CD4-positive, alpha-beta T cell treated with Interleukin-2 at 100 ng/mL for 4 hours (primary cell): ENCODE measurements at regions not wholly inside any gene's neighbourhood (a gene's known extent, or its start where the extent isn't known, plus 50 kb on each side); places are given as distances from the start of the nearest gene placed in this dataset.

ENCODE experiments used
- DNase-seq: peaks from one replicate; pipeline ENCODE4 v3.0.0-alpha.2; 2020; ENCODE audit warnings: low spot score

DNA sequence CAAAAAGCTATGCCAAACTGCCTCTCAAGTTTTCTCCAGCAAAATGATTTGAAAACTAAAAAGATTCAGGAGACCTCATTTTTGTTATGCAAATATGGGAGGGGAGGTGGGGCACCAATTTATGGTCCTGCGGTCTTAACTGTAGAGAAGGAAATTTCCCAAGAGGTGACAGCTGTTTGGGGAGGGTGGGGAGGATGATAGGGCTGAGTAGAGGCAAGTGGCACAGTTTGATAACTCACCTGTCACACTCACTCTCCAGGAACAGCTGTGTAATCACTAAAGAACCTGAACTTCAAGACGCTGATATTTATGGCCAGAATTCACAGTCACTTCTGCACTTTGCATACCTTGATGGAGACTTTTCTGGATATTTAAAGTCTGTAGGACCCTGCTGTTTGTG is 232.9 kb upstream of the STARD13 start:
- DNase-seq = no peak

DNA sequence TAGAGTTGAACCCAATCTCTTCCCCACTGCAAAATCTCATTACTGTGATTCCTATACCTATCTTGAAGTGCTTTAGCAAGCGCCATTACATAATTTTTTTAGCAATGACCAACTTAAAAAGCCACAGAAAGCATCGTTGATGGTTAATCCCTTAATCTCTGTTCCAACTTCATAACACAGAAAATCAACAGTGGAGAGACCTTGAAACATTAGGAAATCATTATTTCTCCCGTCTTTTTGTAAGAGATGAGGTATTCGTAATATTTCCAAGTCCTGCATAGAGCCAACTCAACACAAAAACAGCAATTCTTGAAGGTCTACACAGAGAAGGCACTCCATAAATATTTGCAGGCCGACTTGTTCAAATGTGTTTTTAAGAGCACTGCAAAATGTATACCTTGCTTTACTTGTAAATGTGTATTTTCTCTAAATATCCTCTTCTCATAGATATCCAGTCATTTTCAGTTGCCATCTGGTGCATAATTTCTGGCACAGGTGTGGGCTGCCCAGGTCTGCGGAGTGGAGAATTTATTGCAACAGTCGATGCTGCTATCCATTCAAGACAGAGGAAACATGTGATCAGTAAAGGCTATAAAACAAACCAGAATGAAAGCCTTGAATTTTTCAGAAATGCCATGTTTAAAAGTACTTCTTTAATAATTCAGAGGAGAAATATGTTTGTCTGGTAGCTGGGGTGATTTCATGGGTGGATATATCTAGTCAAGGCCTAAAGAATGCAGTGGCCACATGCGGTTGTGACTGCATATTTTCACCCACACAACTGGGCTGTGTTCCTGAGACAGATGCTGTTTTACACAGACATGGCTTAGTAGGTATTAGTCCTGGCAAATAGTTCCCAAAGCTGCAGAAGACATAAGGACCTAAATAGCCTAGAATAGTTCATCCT is 234.3 kb upstream of the STARD13 start:
- no peak for DNase-seq

GRCh38 chr13:33520468-33520839 is 234.9 kb upstream of the STARD13 start:
- DNase-seq = no peak

DNA sequence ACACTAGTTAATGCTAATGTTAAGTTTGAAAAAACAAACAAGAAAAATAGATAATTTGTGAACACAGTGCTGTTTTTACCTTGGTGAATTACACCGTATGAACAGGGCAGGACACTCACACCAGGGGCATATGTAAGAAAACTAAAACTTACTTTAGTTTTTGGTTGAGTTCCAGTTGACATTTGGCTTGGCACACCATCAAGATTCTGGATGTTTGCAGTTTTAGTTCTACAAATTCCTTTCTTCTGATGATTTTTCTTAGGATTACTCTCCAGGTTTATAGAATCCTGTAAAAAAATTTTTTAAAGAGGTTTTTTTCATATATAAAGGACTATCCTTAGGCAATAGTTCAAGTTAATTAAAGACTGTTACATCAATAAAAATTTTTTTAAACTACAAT is 238.5 kb upstream of the STARD13 start:
- DNase-seq = no peak

- DNase-seq = no peak
These were observed 240.2 kb upstream of the STARD13 start for GRCh38 chr13:33525763-33526162.

DNA sequence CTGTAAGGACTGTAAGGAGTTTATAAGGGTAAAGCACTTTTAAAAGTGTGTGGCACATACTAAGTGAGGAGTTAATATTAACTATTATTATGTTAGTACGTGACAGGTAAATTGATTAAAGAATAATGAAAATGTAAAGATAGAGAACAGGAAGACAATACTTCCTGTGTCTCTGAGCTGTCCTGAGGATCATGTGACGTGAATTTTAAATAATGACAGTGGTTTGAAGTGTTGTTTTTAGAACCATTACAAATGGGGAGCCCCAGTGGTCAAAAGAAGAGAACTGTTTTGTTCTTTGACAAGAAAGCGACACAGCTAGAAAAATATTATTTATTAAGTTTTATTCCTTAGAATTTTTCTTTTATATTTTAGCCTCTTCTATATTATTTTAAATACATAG is 241.2 kb upstream of the STARD13 start:
- no peak for DNase-seq

DNA sequence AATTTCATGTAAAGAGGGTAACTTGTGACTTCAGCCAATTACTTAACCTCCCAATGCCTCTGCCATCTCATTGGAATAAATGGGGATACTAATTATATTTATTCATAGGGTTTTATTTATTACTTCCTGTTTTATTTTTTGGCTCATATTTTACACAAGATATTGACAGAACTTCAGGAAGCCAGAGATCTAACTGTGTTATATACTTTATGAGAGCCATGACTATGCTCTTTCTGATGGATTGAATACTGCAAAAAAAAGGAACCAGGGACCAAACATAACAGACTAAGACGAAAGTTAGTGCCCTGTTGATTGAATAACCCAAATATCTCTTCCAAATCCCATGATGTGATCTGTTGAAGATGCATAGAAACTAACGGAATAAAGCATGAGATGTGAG is 243.3 kb upstream of the STARD13 start:
- DNase-seq = no peak

DNA sequence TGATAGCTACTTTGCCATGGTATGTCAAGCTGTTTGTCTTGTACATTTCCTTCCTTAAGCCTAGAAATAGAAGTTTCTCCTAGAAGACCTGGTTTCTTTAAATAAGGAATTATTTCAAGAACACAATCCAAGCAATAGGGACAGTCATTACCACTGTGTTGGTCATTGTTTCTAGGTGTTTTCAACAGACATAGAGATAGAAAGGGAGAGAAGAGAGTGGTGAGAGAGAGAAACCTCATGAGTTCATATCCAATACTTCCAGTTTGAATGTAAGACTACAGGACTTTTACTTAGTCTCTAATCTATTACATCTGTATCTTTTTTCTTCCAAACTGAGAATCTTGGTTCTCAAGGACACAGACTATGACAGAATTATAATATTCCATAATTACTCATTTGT is 245.9 kb upstream of the STARD13 start:
- no peak for DNase-seq

DNA sequence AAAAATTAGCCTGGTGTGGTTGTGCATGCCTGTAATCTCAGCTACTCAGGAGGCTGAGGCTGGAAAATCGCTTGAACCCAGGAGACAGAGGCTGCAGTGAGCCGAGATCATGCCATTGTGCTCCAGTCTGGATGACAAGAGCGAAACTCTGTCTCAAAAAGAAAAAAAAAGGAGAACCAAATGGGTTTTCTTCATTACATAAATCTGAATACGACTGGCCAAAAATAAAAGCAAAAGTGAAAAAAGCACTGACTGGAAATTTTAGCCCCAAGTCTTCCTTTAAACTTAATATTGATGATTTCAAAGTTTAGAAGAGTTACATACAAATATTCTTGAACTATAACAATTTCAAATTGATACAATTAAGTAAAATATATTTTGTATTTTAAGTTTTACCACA is 249.5 kb upstream of the STARD13 start:
- DNase-seq = no peak

- DNase-seq = no peak
These were observed 251.0 kb upstream of the STARD13 start for GRCh38 chr13:33536601-33537000.

DNA sequence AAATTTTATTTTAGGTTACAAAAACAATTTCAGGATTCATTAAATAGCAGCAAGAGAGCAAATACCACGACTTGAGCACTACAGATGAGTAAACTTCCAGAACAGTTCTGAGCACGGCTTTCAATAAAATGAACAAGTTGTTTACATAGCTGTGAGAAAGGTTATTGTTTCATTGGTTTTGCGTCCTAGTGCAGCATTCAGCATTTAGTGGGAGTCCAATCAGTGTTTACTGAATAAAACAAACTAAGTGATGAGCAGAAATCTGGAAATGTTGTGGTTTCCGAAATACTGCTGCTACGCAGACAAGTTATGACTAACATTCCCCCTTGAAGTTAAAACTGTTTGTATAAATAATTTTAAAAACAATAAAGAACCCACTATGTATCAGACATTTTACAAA is 251.5 kb upstream of the STARD13 start:
- DNase-seq = peak; percentile 5

GRCh38 chr13:33537676-33538075 is 252.1 kb upstream of the STARD13 start:
- DNase-seq = no peak

GRCh38 chr13:33541456-33541855 is 255.9 kb upstream of the STARD13 start:
- no peak for DNase-seq

- no peak for DNase-seq
These were observed 256.4 kb upstream of the STARD13 start for GRCh38 chr13:33541962-33542308.

DNA sequence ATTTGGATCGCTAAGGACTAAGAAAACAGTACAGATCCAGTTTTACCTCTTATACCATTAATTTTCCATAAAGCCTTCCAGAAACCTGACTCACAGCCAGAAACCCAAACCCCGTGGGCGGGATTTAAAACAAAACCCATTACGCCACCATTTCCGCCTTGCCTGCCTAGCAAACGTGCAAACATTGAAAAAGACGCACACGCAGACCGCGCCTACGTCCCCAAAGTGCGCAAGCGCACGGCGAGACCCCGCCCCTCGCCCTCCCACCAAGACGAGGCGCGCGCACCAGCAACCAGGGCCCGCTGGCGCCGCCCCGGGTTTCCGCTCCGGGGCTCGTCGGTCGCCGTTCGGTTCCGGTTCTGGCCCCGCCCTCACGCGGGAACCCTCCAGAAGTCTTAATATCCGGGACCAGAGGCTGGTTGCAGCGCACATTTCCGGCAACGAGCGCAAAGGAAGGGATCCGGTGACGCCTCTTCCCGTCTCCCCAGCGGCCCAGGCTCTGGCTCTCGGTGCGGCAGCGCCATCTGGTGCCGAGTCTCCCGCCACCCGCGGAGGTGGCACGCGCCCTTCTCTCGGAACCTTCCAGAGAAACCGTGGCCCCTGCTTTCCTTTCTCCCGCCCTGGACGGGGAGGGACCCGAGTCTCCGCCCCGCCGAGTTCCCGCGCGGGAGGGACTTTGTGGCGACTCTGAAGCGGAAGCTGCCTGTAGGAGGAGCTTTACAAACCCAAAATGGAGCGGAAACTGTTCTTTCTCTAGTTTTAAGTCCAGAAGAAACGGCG is 256.9 kb upstream of the STARD13 start:
- DNase-seq = peak; percentile 98

DNA sequence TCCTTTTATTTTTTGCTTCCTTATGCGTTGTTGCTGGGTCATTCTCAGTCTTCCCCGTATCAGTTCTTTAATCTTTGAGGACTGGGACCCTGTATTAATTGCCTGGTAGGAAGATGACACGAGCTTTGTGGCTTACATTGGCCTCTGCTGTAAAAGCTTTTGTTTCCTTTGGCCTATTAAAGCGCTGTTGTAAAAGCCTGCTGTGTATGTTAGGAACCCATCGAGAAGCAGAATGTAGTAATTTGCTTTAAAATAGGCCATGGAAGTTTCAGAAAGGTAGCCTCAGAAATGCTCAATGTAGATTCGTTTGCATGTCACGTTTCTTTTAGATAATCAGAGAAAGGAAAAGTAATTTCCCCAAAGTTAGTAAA is 257.5 kb upstream of the STARD13 start:
- no peak for DNase-seq

DNA sequence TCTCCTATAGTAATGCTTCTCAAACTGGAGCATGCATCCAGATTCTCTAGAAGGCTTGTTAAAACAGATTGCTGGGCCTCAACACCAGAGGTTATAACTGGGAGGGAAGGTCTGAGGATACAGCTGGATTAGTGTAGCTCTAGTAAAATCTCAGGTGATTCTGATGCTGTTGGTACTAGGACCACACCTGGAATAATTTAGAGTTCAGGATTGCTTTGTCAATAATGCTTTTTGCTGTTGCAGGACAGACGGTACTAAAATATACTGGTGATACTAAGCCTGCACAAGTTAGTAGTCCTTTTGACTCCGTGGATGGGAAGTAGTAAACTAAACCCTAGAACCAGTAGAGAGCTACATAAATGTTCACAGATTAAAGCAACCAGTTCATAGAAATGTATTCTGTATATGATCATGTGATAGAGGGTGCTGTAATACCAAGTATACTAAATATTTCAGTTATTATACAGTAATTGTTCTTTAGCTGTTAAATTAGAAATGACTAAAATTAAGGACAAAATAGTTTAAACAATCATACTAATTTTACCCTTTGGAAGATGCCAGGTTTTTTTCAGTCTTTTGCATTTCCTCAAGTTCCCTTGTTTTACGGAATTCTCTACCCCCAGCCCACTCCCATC is 258.2 kb upstream of the STARD13 start:
- DNase-seq = no peak

GRCh38 chr13:33544308-33544707 is 258.8 kb upstream of the STARD13 start:
- no peak for DNase-seq

GRCh38 chr13:33545492-33545891 is 259.9 kb upstream of the STARD13 start:
- no peak for DNase-seq

GRCh38 chr13:33547035-33547434 is 261.5 kb upstream of the STARD13 start:
- DNase-seq = no peak

DNA sequence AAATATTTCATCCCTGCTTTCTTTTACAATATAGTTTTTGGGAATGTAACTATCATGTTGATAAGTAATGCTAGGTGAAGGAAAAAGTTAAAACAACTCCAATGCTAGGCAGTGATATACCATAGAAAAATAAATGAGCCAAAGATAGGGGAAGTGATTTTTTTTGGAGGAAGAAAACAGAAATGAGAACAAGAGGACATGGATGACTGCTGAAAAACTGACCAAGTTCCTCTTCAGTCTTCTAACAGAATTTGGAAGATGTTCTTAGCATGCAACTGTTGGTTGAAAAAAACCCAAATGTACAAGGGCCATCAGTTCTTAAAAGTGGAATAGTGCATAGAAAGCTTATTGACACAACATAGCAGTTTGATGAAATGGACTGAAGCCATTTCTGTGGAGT is 262.5 kb upstream of the STARD13 start:
- no peak for DNase-seq

GRCh38 chr13:33550276-33550675 is 264.7 kb upstream of the STARD13 start:
- no peak for DNase-seq

GRCh38 chr13:33550885-33551284 is 265.3 kb upstream of the STARD13 start:
- DNase-seq = no peak
